Middle frontal gyrus (tissue), 1 donor: ENCODE measurements at regions not wholly inside any gene's neighbourhood (a gene's known extent, or its start where the extent isn't known, plus 50 kb on each side); places are given as distances from the start of the nearest gene placed in this dataset.
"Not testable (repeated sequence)": the region's sequence is repeated elsewhere in the genome, so short reads cannot be mapped to it uniquely, and the experiment has no call there.

Experiments
- DNase-seq: peaks from one replicate; pipeline ENCODE4 v3.0.0-alpha.2; 2015; ENCODE audit warnings: low spot score; ENCODE audit errors: extremely low spot score

DNA sequence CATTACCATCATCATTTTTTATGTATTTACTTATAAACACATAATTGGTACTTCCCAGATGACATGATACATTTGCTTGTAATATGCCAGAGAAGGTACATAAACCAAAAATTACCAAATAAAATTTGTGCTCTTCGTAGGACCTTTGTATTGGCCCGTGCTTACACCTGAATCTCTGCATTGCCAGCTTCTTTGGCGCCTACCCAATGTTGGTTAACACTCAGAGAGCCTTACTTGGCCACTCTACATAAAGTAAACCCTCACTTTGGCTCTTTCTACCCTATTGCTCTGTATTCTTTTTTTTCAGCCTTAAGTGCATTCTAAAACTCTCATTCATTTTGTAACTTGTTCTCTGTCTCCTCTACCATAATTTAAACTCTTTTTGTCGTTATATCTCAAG lies 148.1 kb upstream of the ZNF608 start:
- DNase-seq: no peak

DNA sequence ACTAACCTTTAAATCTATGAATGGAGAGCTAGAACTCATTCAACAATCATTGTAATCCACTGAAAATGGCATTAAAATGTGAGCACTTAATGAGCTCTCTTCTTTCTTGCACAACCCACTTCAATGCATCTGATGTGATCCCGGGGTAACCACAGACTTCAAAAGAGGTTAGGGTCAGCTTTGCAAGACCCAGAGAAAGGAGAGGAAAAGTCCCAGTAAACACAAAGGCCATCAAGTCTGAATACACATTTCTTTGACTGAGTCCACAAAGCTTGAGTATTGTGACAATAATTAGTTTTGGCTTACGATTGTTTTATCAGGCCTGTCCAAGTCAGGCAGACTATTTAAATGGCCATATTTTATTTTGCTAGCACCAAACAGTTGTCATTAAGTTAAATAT lies 148.8 kb upstream of the ZNF608 start:
- no peak for DNase-seq

DNA sequence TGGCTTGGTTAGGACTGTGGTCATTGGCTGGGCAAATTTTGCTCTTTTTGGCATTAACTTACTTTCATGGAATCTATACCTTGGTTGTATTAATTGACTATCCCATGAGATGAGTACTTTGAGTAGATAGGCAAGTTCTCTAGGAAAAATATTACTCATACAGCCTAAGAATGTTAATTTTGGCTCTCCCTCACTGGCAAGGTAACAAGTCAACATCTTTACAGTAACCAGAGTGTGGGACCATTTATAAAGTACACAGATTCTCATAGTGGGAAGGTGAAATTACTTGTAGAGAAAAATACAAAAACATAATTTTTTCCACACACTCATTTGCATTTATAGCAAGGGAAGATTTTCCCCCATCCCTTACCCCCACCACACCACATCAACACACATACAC lies 154.6 kb upstream of the ZNF608 start:
- no peak for DNase-seq

DNA sequence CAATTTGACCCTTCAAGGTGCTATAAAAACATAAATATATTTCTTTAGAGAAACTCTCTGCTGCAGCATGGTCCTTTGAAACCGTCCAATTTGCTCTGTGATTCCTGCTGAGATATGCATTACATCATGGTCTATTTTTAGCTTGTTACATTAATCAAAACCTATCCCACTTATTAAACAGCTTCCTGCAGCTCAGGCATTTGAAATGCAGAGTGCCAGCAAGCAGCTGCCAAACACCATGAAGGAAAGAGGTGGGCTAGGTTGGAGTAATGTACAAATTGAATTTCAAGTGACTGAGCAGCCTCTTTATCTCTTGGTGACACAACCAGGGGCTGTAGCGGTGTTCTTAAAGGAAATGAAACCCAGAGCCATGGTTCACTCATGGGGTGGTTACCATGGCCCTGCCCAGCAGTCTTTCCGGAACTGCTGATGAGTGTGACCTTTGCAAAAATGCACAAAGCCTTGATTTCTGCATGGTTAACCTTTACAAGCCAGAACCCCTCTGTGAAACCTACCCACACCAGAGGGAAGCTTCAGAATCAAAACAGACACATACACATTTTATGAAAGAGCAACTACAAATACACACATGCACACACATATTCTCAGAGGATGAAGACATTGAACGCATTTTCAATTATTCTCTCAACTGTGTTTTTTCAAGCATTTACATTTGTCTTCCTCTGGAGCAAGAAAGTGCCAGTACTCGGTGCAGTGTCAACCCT lies 155.8 kb upstream of the ZNF608 start:
- DNase-seq: no peak

DNA sequence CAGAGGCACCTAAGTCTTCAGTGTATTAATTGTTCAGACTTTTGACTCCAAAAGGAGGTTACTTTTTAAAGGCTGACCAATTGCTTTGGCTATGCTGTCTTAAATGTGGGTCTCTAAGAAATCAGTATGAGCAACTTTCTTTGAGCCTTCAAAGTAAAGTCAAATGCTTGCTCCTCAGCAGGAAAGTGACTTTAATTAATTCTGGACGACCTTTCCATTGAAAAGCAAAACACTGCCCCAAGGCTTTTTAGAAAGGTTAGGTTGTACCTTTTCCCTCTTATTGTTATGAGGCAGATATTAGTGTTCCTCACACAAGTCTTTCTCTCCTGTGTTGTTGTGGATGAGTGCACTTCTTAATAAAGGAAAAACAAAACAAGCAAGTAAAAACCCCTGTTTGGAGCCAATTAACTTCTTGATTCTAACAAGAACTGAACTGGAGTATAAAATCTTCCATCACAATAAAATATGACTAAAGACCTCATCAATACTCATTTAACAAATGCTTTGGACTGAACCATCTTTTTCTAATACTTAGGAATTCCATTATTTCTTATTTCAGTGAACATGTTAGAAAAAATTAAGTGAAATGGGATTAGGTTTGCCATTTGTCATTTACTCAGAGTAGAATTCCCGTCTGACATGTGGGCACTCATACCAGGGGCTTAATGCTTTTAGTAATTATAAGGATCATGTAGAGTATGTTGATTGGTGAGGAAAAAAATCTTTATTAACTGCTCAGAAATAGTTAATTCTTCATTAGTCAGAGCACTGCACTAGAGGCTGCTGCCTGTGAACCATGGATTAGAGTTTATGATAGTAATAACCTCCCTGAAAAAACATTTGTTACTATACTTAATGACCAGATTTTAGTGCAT lies 159.1 kb upstream of the ZNF608 start:
- DNase-seq: no peak

DNA sequence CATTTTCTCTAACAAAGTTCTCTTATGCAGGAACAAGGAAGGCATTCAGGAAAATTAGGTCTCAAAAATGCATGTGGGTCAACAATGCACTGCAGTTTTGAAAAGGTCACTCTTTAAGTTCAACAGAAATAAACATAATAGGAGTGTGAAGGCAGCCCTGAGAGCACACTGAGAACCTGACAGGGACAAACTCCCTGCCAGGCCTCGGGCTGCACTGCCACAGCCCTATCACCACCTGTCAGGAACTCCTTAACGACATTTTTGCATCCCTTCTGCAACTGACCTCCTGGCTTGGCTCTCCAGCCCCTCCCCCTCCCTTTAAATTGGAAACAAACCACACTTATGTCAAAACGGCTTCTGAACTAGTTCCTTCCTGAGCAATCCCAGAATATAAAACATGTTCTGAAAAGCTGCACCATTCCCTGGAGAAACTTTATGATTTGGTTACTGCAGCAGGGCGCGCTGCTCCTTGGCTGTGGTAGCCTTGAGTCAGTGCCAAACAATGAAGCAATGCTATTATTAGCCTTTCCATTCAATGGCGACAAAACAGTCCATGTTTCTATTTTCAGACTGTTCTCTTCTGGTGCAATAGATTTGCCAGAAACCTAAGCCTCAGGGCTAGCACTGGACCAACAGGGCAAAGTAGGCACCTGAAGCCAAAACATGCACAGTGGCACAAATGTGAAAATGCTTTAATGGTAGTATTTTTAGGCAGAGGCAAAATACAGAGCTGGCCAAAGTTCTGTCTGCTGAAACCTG lies 160.1 kb upstream of the ZNF608 start:
- peak; percentile 83 for DNase-seq

DNA sequence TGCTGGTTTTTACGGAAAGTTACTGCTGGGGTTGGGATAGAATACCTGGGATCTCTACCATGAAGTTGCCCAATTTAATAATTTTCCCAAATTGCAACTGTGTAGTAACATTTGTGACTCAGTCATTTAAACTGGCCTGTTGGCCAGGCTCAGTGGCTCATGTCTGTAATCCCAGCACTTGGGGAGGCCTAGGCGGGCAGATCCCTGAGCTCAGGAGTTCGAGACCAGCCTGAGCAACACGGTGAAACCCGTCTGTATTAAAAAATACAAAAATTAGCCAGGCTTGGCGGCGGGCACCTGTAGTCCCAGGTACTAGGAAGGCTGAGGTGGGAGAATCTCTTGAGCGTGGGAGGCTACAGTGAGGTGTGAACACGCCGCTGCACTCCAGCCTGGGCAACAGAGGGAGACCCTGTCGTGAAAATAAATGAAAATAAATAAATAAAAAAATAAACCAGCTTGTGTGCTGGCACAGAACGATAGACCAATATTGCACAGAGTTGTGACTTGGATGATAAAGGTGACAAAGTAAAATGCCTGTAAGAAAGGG lies 160.7 kb upstream of the ZNF608 start:
- no peak for DNase-seq

DNA sequence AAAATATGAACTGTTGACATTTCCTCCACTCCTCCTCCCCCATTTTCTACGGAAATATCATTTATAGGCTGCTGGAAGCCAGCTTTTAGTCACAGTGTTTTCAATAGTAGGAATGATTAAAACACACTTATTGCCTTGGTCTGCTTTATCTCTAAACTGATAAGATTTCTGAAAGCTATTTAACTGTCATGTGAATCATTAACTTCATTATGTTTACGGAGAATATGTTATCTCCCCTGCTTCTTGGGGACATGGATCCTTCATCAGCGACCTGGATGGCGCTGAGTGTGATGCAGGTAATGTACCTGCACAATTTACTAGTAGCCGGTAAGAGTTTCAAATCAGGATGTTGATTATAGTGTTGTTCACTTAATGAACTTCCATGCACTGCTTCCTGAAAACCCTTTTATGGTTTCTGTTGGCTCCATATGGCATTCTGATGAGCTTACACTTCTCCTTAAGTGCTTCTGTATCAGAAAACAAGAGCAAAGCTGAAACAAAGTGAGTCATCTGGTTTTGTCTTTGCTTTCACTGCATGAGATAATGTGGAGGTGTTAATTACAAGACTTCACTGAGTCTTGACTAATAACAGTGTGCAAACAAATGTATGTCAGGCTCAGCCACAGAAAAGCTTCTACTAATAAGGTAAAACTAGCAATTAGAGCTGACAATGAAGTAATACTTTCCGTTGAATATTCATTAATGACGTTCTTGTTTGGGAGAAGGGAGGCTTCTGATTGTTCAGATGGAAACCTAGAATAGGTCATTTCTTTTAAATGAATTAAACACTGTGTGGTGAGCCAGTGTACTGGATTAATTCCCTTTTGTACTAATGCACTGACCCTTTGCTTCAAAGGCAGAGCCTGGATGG lies 162.4 kb upstream of the ZNF608 start:
- DNase-seq: no peak

DNA sequence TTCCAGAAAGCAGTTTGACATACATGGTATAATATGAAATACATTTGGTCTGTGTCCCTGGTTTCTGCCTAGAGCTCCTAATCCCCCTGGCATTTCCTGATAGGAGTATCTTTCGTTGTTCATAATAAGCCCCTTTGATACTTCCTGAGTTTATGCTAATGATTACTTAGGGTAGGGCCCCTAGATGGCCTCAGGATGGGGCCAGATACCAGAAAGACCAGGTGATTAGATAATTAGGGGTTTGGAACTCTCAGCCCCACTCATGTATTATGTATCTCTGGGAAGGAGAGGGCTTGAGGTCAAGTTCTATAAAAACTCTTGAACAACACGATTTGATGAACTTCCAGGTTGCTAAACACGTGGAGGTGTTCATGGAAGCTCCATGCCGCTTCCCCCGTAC lies 163.3 kb upstream of the ZNF608 start:
- no peak for DNase-seq

DNA sequence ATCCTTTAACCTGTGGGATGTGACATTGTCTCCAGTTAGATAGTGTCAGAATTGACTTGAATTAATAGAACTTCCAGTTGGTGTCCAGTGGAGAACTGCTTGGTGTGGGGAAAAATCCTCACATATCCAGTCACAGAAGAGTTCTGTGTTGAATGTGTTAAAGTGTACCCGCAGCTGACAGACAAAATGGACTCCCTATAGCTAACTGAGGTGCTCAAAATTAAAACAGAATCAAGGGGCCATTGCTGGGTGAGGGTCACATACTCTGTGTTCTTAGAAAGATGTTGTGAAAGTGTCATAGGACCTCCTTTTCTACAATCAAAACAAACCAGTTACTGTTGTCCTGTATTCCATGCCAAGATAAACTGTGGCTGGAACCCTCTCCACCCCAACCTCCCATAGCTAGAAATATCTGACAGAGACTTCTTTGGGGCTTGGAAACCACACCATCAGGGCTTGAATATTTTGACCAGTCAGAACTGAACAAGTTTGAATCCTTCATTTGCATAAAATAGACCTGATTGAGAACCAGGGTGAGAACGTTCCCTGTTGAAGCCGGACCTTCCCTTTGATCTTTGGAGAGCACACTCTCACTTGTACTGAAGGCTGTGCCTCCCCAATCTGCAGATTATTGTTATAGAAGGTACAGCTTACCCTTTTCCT lies 164.0 kb upstream of the ZNF608 start:
- no peak for DNase-seq

DNA sequence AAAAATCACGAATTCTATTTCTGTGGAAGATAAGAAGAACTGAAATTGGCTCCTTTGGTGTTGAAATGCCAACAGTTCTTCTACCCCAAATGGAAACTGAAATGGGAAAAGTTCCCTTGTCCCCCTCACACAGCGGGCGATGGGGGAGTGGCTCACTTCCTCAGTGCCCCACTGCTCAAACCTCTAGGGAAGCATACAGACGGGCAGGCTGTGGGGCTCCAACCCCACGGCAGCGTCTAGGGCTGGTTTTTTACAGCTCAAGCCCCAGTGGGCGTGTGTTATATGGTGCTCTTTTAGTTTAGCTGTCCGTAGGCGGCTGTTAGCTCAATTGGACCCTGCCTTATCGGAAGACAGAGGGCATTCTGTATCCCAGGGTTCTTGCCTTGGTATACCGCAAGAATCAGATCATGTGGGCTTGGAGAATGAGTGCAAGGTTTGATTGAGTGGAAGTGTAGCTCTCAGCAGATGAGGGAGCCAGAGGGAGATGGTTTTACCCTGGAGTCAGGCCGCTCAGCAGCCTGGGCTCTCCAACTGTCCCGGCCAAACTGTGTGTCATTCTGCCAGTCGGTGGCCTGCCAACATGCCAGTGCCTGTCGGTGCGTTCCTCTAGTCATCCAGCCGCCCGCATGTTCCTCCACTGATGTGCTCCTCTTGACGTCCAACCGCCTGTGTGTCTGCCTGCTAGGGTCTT lies 166.3 kb upstream of the ZNF608 start:
- no peak for DNase-seq

DNA sequence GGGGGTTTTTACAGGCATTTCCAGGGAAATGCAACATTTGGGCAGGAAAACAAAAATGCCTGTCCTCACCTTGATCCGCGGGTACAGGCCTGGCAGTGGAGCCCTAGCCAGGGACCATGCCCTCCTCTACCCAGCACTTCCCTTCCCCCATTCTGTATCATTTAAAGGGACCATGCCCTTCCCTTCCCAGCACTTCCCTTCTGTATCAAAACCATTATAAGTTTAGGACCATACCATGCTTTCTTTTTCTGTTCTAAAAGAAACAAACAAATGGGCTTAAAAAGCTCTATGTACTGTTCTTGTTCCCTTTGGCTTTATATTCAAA lies 166.9 kb upstream of the ZNF608 start:
- no peak for DNase-seq

DNA sequence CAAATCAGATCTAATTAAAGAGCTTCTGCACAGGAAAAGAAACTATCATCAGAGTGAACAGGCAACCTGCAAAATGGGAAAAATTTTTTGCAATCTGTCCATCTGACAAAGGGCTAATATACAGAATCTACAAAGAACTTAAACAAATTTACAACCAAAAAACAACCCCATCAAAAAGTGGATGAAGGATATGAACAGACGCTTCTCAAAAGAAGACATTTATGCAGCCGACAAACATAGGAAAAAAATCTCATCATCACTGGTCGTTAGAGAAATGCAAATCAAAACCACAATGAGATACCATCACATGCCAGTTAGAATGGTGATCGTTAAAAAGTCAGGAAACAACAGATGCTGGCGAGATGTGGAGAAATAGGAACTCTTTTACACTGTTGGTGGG lies 169.9 kb upstream of the ZNF608 start:
- not testable (repeated sequence) for DNase-seq

DNA sequence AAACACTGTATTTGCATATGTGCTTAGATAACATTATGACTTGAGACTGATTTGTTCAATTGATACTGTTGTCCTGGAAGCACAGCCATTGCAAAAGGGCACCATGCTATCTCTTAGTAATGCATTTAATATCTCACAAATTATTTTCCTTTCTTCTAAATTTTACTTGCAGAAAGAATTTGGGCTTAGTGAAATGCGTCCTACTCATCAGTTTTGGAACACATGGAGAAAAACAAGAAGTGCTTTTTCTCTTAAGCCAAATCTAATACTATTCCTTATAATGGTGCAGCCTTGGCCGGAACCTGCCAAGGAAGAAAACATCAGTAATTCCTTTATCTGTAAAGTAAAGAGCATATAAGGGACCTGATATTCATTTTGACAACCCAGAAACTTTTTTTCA lies 172.2 kb upstream of the ZNF608 start:
- DNase-seq: no peak

DNA sequence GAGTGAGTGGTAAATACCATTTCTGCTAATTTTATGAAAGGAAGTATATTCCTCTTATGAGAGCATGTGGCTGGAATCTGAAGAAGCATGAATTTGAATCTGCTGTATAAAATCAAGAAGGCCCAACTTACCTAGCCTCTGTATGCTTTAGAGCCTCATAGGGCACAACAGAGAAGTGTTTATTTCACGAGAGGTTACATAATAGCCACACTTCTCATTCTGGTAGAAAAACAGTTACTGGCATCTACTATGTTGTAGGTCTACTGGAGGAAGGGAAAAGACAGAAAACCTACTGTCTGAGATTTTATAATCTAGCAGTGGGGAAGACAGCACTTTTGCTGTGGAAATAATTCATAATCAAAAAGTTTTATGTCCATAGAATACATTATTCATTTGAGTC lies 172.6 kb upstream of the ZNF608 start:
- DNase-seq: no peak

DNA sequence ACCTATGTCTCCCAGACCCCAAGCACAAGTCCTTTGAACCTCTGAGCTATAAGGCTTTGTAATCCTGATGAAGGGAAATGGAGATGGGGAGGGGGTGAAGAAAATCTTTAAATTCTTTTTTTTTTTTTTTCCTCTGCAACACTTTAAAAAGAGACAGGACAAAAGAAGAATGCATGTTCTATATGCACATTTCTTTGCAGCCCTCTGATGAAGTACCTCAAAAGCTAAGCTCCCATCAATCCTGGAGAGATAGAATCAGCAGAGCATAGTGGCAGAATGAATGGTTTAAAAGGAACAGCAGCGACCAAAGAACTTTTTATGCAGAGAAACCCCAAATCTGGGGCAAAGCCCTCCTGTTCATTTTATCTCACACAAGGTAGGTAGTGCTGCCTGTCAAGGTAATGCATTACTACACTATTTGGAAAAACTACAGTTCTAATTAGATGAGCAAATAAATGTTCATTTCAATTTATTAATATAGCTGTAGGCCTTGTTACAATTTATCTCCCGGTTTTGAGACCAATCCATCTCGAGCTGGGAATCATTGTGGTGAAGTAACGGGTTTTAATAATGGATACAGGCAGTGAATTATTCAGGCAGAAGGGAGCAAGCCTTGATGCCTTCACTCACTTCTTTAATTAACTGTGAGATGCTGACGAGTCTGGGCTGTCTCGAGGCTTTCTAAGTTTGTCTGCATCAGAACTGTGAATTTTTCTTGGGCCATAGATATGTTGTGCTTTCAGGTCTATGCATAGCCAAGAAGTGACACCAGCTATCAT lies 173.5 kb upstream of the ZNF608 start:
- DNase-seq: no peak

DNA sequence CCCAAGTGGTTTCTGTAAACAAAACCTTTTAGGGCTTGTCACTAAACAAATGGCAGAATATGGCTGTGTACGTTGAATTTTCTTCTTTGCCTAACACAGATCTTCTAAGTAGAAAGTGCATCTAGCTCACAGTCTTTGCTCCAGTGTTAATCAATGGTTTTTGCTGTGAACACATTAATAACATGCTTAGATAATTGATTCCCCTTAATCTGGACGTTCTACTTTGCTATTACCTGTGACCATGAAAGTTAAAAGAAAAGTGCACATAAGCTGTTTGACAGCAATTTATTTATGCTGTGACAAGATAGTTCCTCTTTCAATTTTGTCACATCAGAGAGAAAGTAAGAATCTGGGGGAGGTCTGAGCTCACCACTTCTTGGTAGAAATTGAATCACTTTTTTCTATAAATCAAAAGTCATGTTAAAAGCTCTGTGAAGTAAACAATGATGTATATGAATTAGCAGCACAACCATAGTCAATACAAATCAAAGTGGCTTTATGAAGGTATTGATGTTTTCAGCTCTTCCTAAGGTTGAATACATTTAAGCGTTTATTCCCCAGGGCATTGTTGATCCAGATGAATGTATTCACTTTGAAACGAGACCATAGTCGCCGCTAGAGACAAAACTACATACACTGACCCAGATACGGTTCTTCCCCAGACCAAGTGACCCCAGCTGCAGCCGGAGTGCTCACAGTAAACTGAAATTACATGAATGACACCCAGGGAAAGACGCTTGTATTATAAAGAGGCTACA lies 174.6 kb upstream of the ZNF608 start:
- DNase-seq: no peak

DNA sequence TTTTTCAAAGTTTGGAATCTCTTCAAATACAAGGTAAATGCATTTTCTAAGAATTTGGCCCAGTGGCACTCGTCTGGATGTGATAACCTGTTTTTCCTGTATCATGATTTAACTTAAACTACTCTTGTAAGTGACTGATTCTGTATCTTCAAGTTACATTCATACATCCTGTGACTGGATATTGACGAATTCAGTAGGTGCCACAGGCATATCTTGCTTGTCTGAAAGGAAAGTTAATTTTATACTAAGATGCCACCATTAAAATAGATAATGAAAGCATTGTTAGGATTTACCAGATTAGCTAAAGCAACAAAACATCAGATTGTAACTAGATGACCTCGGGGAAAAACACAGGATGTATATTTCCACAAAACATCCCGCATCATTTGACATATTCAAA lies 175.3 kb upstream of the ZNF608 start:
- no peak for DNase-seq
